Astrocyte of the cerebellum (primary cell): ENCODE measurements at regions not wholly inside any gene's neighbourhood (a gene's known extent, or its start where the extent isn't known, plus 50 kb on each side); places are given as distances from the start of the nearest gene placed in this dataset.

Experiments
- DNase-seq: peaks from one replicate; pipeline ENCODE4 v3.0.0-alpha.2; 2011; ENCODE audit warnings: low read depth
- H3K4me3 ChIP-seq: 2 replicates; pipeline ENCODE4 v1.5.1; 2011; ENCODE audit warnings: mild to moderate bottlenecking, low read depth, low read length, moderate library complexity
- CTCF ChIP-seq: IDR thresholded peaks from 2 replicates; pipeline ENCODE4 v1.5.1; 2012; ENCODE audit warnings: low read length, low read depth, moderate library complexity, mild to moderate bottlenecking; ENCODE audit errors: missing control alignments
- in situ Hi-C: cut with HindIII; loops from 2 replicates; pipeline ENCODE4 v1.10.0; 2017; ENCODE audit warnings: low sequenced_read_pairs

GRCh38 chr12:25384893-25385248, 134.1 kb upstream of the KRAS start:
- in situ Hi-C loops: loop anchor here (5.0 kb wide), 1 partner anchor 53 kb away; no protein-coding TSS in a partner anchor
- no peak for TF ChIP-seq CTCF
- H3K4me3 ChIP-seq: peak overlapping the region; percentile 63
- DNase-seq: peak; percentile 31

GRCh38 chr12:25384038-25384892, 133.5 kb upstream of the KRAS start:
- peak overlapping the region; percentile 63 for H3K4me3 ChIP-seq
- in situ Hi-C loops: loop anchor here (5.0 kb wide), 1 partner anchor 52 kb away; no protein-coding TSS in a partner anchor
- no peak for TF ChIP-seq CTCF
- DNase-seq: no peak

GRCh38 chr12:25382311-25383106, 131.8 kb upstream of the KRAS start:
- DNase-seq: no peak
- TF ChIP-seq CTCF: no peak
- in situ Hi-C loops: loop anchor here (5.0 kb wide), 1 partner anchor 50 kb away; no protein-coding TSS in a partner anchor
- no peak overlapping the region for H3K4me3 ChIP-seq

GRCh38 chr12:25377469-25378177, 126.9 kb upstream of the KRAS start:
- in situ Hi-C loops: no loop called here
- H3K4me3 ChIP-seq: no peak overlapping the region
- peak; percentile 4 for DNase-seq
- no peak for TF ChIP-seq CTCF

- in situ Hi-C loops: no loop called here
- no peak for DNase-seq
- H3K4me3 ChIP-seq: no peak overlapping the region
- TF ChIP-seq CTCF: no peak
Observed at GRCh38 chr12:25376985-25377384, 126.3 kb upstream of the KRAS start.

- in situ Hi-C loops: no loop called here
- no peak overlapping the region for H3K4me3 ChIP-seq
- TF ChIP-seq CTCF: no peak
- DNase-seq: no peak
Observed at GRCh38 chr12:25376407-25376806, 125.7 kb upstream of the KRAS start.
